Mucosa of descending colon (tissue), 3 donors: ENCODE measurements at regions not wholly inside any gene's neighbourhood (a gene's known extent, or its start where the extent isn't known, plus 50 kb on each side); places are given as distances from the start of the nearest gene placed in this dataset.

Experiments used
- ATAC-seq: fragments of 200-7000 bp; cut with Tn5 transposase; one replicate; pipeline ENCODE4 v1.9.1; 2020; ENCODE audit warnings: mild to moderate bottlenecking, moderate library complexity
- DNase-seq, 3 donors: peaks; one replicate each; pipeline ENCODE4 v3.0.0-alpha.2; 2020
- H3K36me3 ChIP-seq: fragments of 200-600 bp; one replicate; pipeline ENCODE4 v1.8.0; 2021; ENCODE audit warnings: low read depth, mild to moderate bottlenecking
- H3K4me1 ChIP-seq: fragments of 200-600 bp; one replicate; pipeline ENCODE4 v1.8.0; 2021; ENCODE audit warnings: low read depth, mild to moderate bottlenecking
- H3K4me3 ChIP-seq: fragments of 200-600 bp; one replicate; pipeline ENCODE4 v1.8.0; 2021; ENCODE audit warnings: mild to moderate bottlenecking
- H3K9me3 ChIP-seq: fragments of 200-600 bp; one replicate; pipeline ENCODE4 v1.8.0; 2021; ENCODE audit warnings: mild to moderate bottlenecking
- CTCF ChIP-seq: fragments of 200-600 bp; IDR thresholded peaks from one replicate; pipeline ENCODE4 v1.8.0; 2022; ENCODE audit warnings: antibody characterized with exemption, mild to moderate bottlenecking
- intact Hi-C, 2 donors: fragments of 100-400 bp; cut with DNase I in 1 of 2; cut with micrococcal nuclease in 1 of 2; formaldehyde crosslinking; loops; one replicate each; pipeline versions ENCODE4 v1.11.0 to v1.11.1; 2022; cut with DNase I, micrococcal nuclease
- donor health status: DM: no; HTN: no; CAD: no; lungs with moderate emphysema.
- donor health status: DM: no; HTN: no; CAD: no.
- donor health status: DM: no; HTN: yes; CAD: no.

- Histone ChIP-seq H3K4me1 (no peaks in the 10 kb centered on the region), H3K9me3 (peaks cover 28% of the 10 kb centered on the region), H3K4me3 (no peak overlapping the region), H3K36me3 (no peaks in the 10 kb centered on the region)
- no peak for TF ChIP-seq CTCF
- ATAC-seq (no peak), DNase-seq (no peak)
- intact Hi-C loops: no loop called here
These were observed 716.0 kb downstream of the LRFN5 start for GRCh38 chr14:42322531-42323284.

DNA sequence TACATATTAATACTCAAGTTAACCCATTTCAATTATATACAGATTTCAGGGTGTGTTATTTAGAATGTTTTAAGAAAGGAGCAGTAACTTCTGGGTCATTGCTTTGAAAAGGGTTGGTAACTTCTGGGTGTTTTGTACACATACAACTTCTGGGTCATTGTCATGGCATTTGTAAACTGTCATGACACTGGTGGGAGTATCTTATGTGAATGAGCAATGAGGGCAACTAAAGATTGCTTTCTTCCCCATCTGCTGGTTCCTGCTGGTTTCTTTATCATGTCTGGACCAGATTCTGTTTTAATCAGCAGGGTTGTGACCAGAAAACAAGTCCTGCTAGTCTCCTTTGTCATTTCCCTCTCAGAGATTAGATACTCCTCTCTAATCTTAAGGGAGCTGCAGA is 713.3 kb downstream of the LRFN5 start:
- peaks cover 22% of the 10 kb centered on the region for H3K9me3 ChIP-seq
- no peak for DNase-seq
- no peak for TF ChIP-seq CTCF
- no peaks in the 10 kb centered on the region for H3K4me1 ChIP-seq
- intact Hi-C loops: no loop called here
- H3K36me3 ChIP-seq: no peaks in the 10 kb centered on the region
- ATAC-seq: no peak
- no peak overlapping the region for H3K4me3 ChIP-seq

GRCh38 chr14:42316693-42317092 is 710.0 kb downstream of the LRFN5 start:
- no peaks in the 10 kb centered on the region for H3K36me3 ChIP-seq
- ATAC-seq (no peak), DNase-seq (no peak)
- no peak for TF ChIP-seq CTCF
- no peak overlapping the region for H3K4me3 ChIP-seq
- intact Hi-C loops: no loop called here
- H3K9me3 ChIP-seq: peaks cover 27% of the 10 kb centered on the region
- H3K4me1 ChIP-seq: no peaks in the 10 kb centered on the region

- H3K36me3 ChIP-seq: no peaks in the 10 kb centered on the region
- no peak overlapping the region for H3K4me3 ChIP-seq
- TF ChIP-seq CTCF: no peak
- intact Hi-C loops: no loop called here
- DNase-seq: no peak
- H3K4me1 ChIP-seq: no peaks in the 10 kb centered on the region
- peaks cover 48% of the 10 kb centered on the region for H3K9me3 ChIP-seq
- ATAC-seq: no peak
These were observed 705.2 kb downstream of the LRFN5 start for GRCh38 chr14:42311876-42312275.

- no peak for TF ChIP-seq CTCF
- DNase-seq (no peak), ATAC-seq (no peak)
These were observed 700.7 kb downstream of the LRFN5 start for GRCh38 chr14:42307239-42307825.

More at GRCh38 chr14:42307239-42307825, 700.7 kb downstream of the LRFN5 start:
- no peak overlapping the region for H3K4me3 ChIP-seq
- no peaks in the 10 kb centered on the region for H3K4me1 ChIP-seq
- no peaks in the 10 kb centered on the region for H3K36me3 ChIP-seq
- intact Hi-C loops: no loop called here
- peaks cover 50% of the 10 kb centered on the region for H3K9me3 ChIP-seq
